C4-2B (cell line): ENCODE measurements at regions not wholly inside any gene's neighbourhood (a gene's known extent, or its start where the extent isn't known, plus 50 kb on each side); places are given as distances from the start of the nearest gene placed in this dataset.

ENCODE experiments used
- ZFX ChIP-seq: fragments of 450-650 bp; IDR thresholded peaks from 2 replicates; pipeline ENCODE4 v1.6.1; 2017
- TF ChIP-seq, protein P1 (sequence below): fragments of 450-650 bp; conservative IDR thresholded peaks from 2 replicates; pipeline ENCODE4 v1.5.1; 2017; ENCODE audit warnings: mild to moderate bottlenecking

DNA sequence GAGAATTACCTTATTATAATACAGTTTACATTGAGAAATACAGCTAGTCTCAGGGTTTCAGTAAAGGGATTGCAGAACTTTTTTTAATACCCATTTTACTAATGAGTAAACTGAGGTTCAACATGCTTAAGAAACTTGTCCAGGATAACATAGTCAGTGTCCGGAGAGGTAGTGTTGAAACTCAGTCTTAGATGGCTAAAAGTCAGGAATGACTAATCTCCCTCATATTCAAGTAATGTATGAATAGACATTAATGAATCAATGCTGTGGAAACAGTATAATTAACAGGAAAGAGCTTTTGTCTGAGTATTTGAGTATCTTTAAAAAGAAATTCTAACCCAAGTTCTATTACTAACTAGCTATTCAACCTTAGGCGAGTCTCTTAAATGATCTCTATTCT, 397.6 kb downstream of the PLA2G4A start:
- TF ChIP-seq, protein P1, sequence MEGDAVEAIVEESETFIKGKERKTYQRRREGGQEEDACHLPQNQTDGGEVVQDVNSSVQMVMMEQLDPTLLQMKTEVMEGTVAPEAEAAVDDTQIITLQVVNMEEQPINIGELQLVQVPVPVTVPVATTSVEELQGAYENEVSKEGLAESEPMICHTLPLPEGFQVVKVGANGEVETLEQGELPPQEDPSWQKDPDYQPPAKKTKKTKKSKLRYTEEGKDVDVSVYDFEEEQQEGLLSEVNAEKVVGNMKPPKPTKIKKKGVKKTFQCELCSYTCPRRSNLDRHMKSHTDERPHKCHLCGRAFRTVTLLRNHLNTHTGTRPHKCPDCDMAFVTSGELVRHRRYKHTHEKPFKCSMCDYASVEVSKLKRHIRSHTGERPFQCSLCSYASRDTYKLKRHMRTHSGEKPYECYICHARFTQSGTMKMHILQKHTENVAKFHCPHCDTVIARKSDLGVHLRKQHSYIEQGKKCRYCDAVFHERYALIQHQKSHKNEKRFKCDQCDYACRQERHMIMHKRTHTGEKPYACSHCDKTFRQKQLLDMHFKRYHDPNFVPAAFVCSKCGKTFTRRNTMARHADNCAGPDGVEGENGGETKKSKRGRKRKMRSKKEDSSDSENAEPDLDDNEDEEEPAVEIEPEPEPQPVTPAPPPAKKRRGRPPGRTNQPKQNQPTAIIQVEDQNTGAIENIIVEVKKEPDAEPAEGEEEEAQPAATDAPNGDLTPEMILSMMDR = no peak
- TF ChIP-seq ZFX = no peak
